ENCODE measurements at regions not wholly inside any gene's neighbourhood (a gene's known extent, or its start where the extent isn't known, plus 50 kb on each side); places are given as distances from the start of the nearest gene placed in this dataset.

DNA sequence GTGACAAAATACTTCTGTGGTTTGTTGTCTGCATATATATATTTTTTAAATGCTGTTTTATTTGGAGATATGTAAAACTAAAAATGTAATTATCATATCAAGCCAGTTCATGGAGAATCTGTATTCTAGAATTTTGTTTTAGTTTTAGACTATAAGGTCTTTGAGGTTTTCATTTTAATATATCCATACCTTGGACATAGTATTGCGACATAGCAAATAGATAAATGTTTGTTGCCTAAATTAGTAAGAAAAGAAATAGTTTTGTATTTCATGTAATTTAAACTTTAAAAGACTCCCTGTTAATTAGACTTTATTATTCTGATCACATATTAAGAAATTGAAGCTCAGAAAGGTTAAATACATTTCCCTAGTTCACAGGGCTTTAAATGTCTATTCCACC, 472.9 kb downstream of the GBA3 start:
- dilution Hi-C loops (cut with HindIII; ENCODE audit: low sequenced_read_pairs, unreplicated experiment) (no loop called here), in situ Hi-C loops (cut with MboI; ENCODE audit: low sequenced_read_pairs) (no loop called here), intact Hi-C loops (cut with micrococcal nuclease) (no loop called here)
- Histone ChIP-seq H3K27me3 (ENCODE audit: control insufficient read depth, insufficient read depth, low read length) (no peaks in the 10 kb centered on the region), H4K8ac (ENCODE audit: low read depth in 2 of 2, low read length in 2 of 2) (no peak overlapping the region), H2AK5ac (ENCODE audit: low read depth, low read length) (no peak overlapping the region), H3K79me1 (ENCODE audit: low read depth in 1 of 2, low read length in 2 of 2) (no peaks in the 10 kb centered on the region), H2AFZ (replicated peaks; ENCODE audit: low read length, poor library complexity) (no peak overlapping the region), H4K91ac (ENCODE audit: insufficient read depth, low read depth, low read length) (no peak overlapping the region), H3K4me2 (ENCODE audit: low read depth, low read length) (no peak overlapping the region), H3K4me1 (ENCODE audit: control insufficient read depth, insufficient read depth, low read length) (no peaks in the 10 kb centered on the region), H3K18ac (ENCODE audit: low read depth, low read length) (no peak overlapping the region), H4K20me1 (ENCODE audit: insufficient read depth, low read length) (no peaks in the 10 kb centered on the region), H3K56ac (ENCODE audit: extremely low read depth, insufficient read depth, low read length) (no peak overlapping the region), H3K4ac (ENCODE audit: low read depth, low read length) (no peak overlapping the region), H3K9me3 (ENCODE audit: control insufficient read depth, insufficient read depth, low read length) (no peaks in the 10 kb centered on the region), H2BK15ac (ENCODE audit: low read depth, low read length) (no peak overlapping the region), H2BK5ac (ENCODE audit: low read depth, low read length, poor library complexity, severe bottlenecking) (no peak overlapping the region), H2BK120ac (ENCODE audit: low read depth, low read length) (no peak overlapping the region), H2BK20ac (ENCODE audit: low read depth, low read length) (no peak overlapping the region), H3K9me1 (ENCODE audit: insufficient read depth, low read length) (no peaks in the 10 kb centered on the region), H2AK9ac (replicated peaks; ENCODE audit: low read depth, low read length, poor library complexity) (no peak overlapping the region), H3K14ac (replicated peaks; ENCODE audit: low read depth, low read length) (no peak overlapping the region), H3K23ac (ENCODE audit: low read depth, low read length) (no peak overlapping the region), H3K27ac (ENCODE audit: insufficient read depth, low read length) (no peak overlapping the region), H3K4me3 (ENCODE audit: insufficient read depth, low read depth, low read length) (no peak overlapping the region), H3K36me3 (ENCODE audit: control insufficient read depth, insufficient read depth, low read length) (no peaks in the 10 kb centered on the region), H3K9ac (ENCODE audit: low read depth, low read length) (no peak overlapping the region), H4K5ac (ENCODE audit: low read depth, low read length) (no peak overlapping the region)
- CTCF ChIA-PET = no interaction called here
- DNase-seq (no peak), ATAC-seq (ENCODE audit: low read depth) (no peak)
- BruUV-seq (replicated peaks) = no TSS peak
- no CpG with 5 or more reads among the region's 1 CpG for WGBS, 2 experiments (ENCODE audit: extremely low coverage in 2 of 2, insufficient read length in 1 of 2)
- POLR2A ChIA-PET (ENCODE audit: unreplicated experiment) = no interaction called here
- TF ChIP-seq CEBPB (IDR thresholded peaks at IDR 0.05; ENCODE audit: low read depth, low read length) = peak; percentile 77
- TF ChIP-seq, protein P1, sequence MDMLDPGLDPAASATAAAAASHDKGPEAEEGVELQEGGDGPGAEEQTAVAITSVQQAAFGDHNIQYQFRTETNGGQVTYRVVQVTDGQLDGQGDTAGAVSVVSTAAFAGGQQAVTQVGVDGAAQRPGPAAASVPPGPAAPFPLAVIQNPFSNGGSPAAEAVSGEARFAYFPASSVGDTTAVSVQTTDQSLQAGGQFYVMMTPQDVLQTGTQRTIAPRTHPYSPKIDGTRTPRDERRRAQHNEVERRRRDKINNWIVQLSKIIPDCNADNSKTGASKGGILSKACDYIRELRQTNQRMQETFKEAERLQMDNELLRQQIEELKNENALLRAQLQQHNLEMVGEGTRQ (IDR thresholded peaks at IDR 0.05; ENCODE audit: low read depth, low read length) = no peak
